ENCODE measurements at regions not wholly inside any gene's neighbourhood (a gene's known extent, or its start where the extent isn't known, plus 50 kb on each side); places are given as distances from the start of the nearest gene placed in this dataset.

- no peak for TF ChIP-seq TOPORS (CRISPR knock-in tag; IDR thresholded peaks at IDR 0.05)
- no peak for TF ChIP-seq MAFF (IDR thresholded peaks at IDR 0.05; ENCODE audit: low read depth, low read length)
- TF ChIP-seq ZBTB37 (CRISPR knock-in tag; IDR thresholded peaks at IDR 0.05), result no peak
- TF ChIP-seq SMARCC2 (IDR thresholded peaks at IDR 0.05), result no peak
- TF ChIP-seq, protein P1, sequence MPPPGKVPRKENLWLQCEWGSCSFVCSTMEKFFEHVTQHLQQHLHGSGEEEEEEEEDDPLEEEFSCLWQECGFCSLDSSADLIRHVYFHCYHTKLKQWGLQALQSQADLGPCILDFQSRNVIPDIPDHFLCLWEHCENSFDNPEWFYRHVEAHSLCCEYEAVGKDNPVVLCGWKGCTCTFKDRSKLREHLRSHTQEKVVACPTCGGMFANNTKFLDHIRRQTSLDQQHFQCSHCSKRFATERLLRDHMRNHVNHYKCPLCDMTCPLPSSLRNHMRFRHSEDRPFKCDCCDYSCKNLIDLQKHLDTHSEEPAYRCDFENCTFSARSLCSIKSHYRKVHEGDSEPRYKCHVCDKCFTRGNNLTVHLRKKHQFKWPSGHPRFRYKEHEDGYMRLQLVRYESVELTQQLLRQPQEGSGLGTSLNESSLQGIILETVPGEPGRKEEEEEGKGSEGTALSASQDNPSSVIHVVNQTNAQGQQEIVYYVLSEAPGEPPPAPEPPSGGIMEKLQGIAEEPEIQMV (CRISPR knock-in tag; IDR thresholded peaks at IDR 0.05; ENCODE audit: low read depth), result no peak
- TF ChIP-seq ZBTB2 (CRISPR knock-in tag; IDR thresholded peaks at IDR 0.05; ENCODE audit: low read depth), result no peak
- no peak for TF ChIP-seq ZEB1 (IDR thresholded peaks at IDR 0.05; ENCODE audit: insufficient replicate concordance, low read depth)
Measured at GRCh38 chr13:63880705-63881104, 2465.1 kb upstream of the PCDH20 start (continued).

DNA sequence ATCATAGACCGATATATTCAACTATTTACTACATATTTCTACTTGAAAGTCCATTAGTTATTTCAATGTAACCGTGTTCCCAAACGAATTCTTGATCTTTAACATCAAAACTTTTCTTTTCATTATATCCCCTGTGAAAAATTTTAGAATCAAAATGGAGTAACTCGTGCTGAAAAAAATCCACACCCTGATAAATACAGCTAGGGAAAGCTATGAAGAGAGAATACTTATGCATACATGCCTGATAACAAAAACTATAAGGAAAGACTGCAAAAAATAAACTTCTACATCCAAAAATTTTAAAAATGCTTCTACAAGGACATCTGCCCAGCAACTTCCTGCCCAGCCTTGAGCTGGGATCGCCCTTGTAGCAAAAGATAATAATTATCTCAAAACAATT lies 2458.3 kb upstream of the PCDH20 start:
- Histone ChIP-seq H3K4me1 (ENCODE audit: insufficient read depth, low read length) (no peaks in the 10 kb centered on the region), H3K4me2 (ENCODE audit: low read depth, low read length) (no peak overlapping the region), H2AFZ (ENCODE audit: low read length) (no peak overlapping the region), H3K4me3 (replicated peaks in 1 of 3; ENCODE audit: insufficient read depth in 1 of 3, low read depth in 2 of 3, low read length in 3 of 3) (no peak overlapping the region), H3K9ac (ENCODE audit: insufficient read depth, low read depth, low read length) (no peak overlapping the region), H3K79me2 (ENCODE audit: insufficient read depth, low read length) (no peaks in the 10 kb centered on the region), H3K27ac (ENCODE audit: extremely low read length, insufficient read depth, low read length) (no peak overlapping the region), H3K27me3 (ENCODE audit: control insufficient read depth in 1 of 2, insufficient read depth in 2 of 2, low read length in 2 of 2) (no peaks in the 10 kb centered on the region; a peak in 1 of 5 replicates), H3K36me3 (replicated peaks in 1 of 2; ENCODE audit: control insufficient read depth in 1 of 2, insufficient read depth in 2 of 2, low read length in 2 of 2) (no peaks in the 10 kb centered on the region), H3K9me3 (ENCODE audit: low read length) (no peaks in the 10 kb centered on the region), H4K20me1 (ENCODE audit: insufficient read depth, low read length) (no peaks in the 10 kb centered on the region)
- in situ Hi-C loops (cut with HindIII; ENCODE audit: extremely low pct_ligation_motif_present, low pct_unique_long_range_greater_than_20kb) (no loop called here), intact Hi-C loops (cut with micrococcal nuclease; ENCODE audit: unreplicated experiment) (no loop called here)
- FAIRE-seq (no peak), ATAC-seq (no peak), DNase-seq (ENCODE audit: low spot score) (no peak)
- 29% methylated on average over 5 of the region's 5 CpGs for WGBS (ENCODE audit: low lambda C conversion rate)
- ChIA-PET POLR2A (no interaction called here), CTCF (ENCODE audit: low intra/inter-chr PET ratio, low total read pairs) (no interaction called here)
- no TSS peak for BruUV-seq (replicated peaks)
- TF ChIP-seq, protein P2, sequence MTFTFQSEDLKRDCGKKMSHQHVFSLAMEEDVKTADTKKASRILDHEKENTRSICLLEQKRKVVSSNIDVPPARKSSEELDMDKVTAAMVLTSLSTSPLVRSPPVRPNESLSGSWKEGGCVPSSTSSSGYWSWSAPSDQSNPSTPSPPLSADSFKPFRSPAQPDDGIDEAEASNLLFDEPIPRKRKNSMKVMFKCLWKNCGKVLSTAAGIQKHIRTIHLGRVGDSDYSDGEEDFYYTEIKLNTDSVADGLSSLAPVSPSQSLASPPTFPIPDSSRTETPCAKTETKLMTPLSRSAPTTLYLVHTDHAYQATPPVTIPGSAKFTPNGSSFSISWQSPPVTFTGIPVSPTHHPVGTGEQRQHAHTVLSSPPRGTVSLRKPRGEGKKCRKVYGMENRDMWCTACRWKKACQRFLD (CRISPR knock-in tag; IDR thresholded peaks at IDR 0.05; ENCODE audit: borderline replicate concordance), result no peak
- no peak for TF ChIP-seq ZNF773 (CRISPR knock-in tag; IDR thresholded peaks at IDR 0.05; ENCODE audit: borderline replicate concordance)
- TF ChIP-seq, protein P3, sequence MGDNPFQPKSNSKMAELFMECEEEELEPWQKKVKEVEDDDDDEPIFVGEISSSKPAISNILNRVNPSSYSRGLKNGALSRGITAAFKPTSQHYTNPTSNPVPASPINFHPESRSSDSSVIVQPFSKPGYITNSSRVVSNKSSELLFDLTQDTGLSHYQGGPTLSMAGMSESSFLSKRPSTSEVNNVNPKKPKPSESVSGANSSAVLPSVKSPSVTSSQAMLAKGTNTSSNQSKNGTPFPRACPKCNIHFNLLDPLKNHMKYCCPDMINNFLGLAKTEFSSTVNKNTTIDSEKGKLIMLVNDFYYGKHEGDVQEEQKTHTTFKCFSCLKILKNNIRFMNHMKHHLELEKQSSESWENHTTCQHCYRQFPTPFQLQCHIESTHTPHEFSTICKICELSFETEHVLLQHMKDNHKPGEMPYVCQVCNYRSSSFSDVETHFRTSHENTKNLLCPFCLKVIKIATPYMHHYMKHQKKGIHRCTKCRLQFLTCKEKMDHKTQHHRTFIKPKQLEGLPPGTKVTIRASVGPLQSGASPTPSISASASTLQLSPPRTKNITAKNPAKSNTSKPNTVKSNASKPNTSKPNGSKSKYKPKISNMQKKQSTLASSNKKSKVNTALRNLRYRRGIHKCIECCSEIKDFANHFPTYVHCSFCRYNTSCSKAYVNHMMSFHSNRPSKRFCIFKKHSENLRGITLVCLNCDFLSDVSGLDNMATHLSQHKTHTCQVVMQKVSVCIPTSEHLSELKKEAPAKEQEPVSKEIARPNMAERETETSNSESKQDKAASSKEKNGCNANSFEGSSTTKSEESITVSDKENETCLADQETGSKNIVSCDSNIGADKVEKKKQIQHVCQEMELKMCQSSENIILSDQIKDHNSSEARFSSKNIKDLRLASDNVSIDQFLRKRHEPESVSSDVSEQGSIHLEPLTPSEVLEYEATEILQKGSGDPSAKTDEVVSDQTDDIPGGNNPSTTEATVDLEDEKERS (CRISPR knock-in tag; IDR thresholded peaks at IDR 0.05), result no peak
- no peak for TF ChIP-seq MIER3 (CRISPR knock-in tag; IDR thresholded peaks at IDR 0.05; ENCODE audit: borderline replicate concordance)
- no peak for TF ChIP-seq ZNF616 (CRISPR knock-in tag; IDR thresholded peaks at IDR 0.05; ENCODE audit: low read depth)
- no peak for TF ChIP-seq ZNF101 (CRISPR knock-in tag; IDR thresholded peaks at IDR 0.05; ENCODE audit: borderline replicate concordance, low read depth)
- no peak for TF ChIP-seq GZF1 (CRISPR knock-in tag; IDR thresholded peaks at IDR 0.05)
- TF ChIP-seq AHR (CRISPR knock-in tag; IDR thresholded peaks at IDR 0.05), result no peak
- no peak for TF ChIP-seq KLF12 (CRISPR knock-in tag; IDR thresholded peaks at IDR 0.05; ENCODE audit: borderline replicate concordance)
